PFSK-1 (cell line): ENCODE measurements at regions not wholly inside any gene's neighbourhood (a gene's known extent, or its start where the extent isn't known, plus 50 kb on each side); places are given as distances from the start of the nearest gene placed in this dataset.

Source experiments
- FOXP2 ChIP-seq: optimal IDR thresholded peaks from 2 replicates; pipeline ENCODE3; 2011; ENCODE audit warnings: borderline replicate concordance, control low read depth, inconsistent platforms; ENCODE audit not compliant: insufficient read depth; ENCODE audit errors: extremely low read length, extremely low read depth
- POLR2AphosphoS5 ChIP-seq: IDR thresholded peaks from 2 replicates; pipeline ENCODE4 v1.6.1; 2012; ENCODE audit warnings: low read depth, mild to moderate bottlenecking, control low read depth, low read length, moderate library complexity
- REST ChIP-seq, 2 experiments: IDR thresholded peaks; 2 replicates each; pipeline versions ENCODE4 v1.6.1 to v1.8.0; 2011 to 2012; ENCODE audit warnings: low read depth in 2 of 2, low read length in 2 of 2, control low read depth in 1 of 2, inconsistent platforms in 1 of 2, mild to moderate bottlenecking in 1 of 2, moderate library complexity in 1 of 2; ENCODE audit not compliant: insufficient read depth in 1 of 2
- SIN3A ChIP-seq: IDR thresholded peaks from 2 replicates; pipeline ENCODE4 v1.6.1; 2012; ENCODE audit warnings: mild to moderate bottlenecking, low read length, moderate library complexity, borderline replicate concordance; ENCODE audit not compliant: insufficient read depth
- TAF1 ChIP-seq: IDR thresholded peaks from 2 replicates; pipeline ENCODE4 v1.6.1; 2012; ENCODE audit warnings: low read length, control low read depth, borderline replicate concordance; ENCODE audit not compliant: insufficient read depth

GRCh38 chr3:72287956-72288355, 503.0 kb upstream of the PROK2 start:
- TF ChIP-seq TAF1 (no peak), POLR2AphosphoS5 (no peak), FOXP2 (no peak), SIN3A (no peak), REST (IDR thresholded peaks at IDR 0.05; ENCODE audit: insufficient read depth in 1 of 2, low read depth in 2 of 2, low read length in 2 of 2) (no peak)
